ENCODE measurements at regions not wholly inside any gene's neighbourhood (a gene's known extent, or its start where the extent isn't known, plus 50 kb on each side); places are given as distances from the start of the nearest gene placed in this dataset.
"Not testable (repeated sequence)": the region's sequence is repeated elsewhere in the genome, so short reads cannot be mapped to it uniquely, and the experiment has no call there.

DNA sequence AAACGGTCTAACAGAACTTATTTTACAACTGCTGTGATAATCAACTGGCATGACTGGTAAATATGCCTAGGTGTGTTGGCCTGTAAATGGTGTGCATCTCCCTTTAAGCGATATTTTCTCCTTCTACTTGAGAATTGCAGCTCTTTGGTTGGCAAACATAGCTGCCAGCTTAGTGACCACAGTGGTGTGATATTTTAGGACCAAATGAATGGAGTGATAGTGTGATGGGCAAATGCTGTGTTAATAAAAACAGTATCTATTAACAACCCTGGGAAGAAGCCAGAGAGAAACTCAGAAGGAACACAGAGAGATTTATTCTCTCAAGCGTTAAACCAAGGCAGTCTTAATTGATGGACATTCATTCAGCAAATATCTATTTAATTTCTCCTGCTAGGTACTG is 278.4 kb downstream of the AACS start:
- ATAC-seq (ENCODE audit: insufficient number of reproducible peaks, low FRiP score, low read depth), result no peak
- TF ChIP-seq, protein P1, sequence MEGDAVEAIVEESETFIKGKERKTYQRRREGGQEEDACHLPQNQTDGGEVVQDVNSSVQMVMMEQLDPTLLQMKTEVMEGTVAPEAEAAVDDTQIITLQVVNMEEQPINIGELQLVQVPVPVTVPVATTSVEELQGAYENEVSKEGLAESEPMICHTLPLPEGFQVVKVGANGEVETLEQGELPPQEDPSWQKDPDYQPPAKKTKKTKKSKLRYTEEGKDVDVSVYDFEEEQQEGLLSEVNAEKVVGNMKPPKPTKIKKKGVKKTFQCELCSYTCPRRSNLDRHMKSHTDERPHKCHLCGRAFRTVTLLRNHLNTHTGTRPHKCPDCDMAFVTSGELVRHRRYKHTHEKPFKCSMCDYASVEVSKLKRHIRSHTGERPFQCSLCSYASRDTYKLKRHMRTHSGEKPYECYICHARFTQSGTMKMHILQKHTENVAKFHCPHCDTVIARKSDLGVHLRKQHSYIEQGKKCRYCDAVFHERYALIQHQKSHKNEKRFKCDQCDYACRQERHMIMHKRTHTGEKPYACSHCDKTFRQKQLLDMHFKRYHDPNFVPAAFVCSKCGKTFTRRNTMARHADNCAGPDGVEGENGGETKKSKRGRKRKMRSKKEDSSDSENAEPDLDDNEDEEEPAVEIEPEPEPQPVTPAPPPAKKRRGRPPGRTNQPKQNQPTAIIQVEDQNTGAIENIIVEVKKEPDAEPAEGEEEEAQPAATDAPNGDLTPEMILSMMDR (IDR thresholded peaks at IDR 0.05), result no peak
- Histone ChIP-seq H3K27me3 (replicated peaks; ENCODE audit: insufficient read depth) (no peaks in the 10 kb centered on the region), H3K9me3 (no peaks in the 10 kb centered on the region), H3K27ac (no peak overlapping the region), H3K36me3 (no peaks in the 10 kb centered on the region), H3K4me1 (ENCODE audit: control insufficient read depth in 1 of 2, low read depth in 2 of 2) (no peaks in the 10 kb centered on the region), H3K4me3 (no peak overlapping the region)
- DNase-seq (ENCODE audit: low spot score), result no peak

DNA sequence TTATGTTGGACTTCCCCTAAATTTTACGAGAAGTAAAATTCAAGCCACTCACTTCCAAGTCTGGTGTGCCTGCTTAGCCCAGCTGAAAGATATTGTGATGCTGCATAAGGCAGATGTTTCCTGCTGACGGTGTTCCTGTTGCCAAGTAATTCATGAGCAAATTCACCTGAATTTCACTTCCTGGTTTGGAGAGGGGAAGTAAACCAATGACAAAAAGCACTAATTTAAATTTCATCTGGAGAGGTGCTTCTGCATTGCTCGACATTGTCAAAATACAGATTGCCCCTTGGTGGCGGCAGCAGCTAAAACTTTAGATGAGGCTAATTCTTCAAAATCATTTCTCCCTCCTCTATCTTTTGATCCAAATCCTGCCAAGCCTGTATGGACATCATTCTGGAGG is 281.1 kb downstream of the AACS start:
- no peaks in the 10 kb centered on the region for H3K36me3 ChIP-seq
- DNase-seq (ENCODE audit: low spot score) (no peak), ATAC-seq (ENCODE audit: insufficient number of reproducible peaks, low FRiP score, low read depth) (no peak)
- H3K27ac ChIP-seq, result no peak overlapping the region
- H3K27me3 ChIP-seq (replicated peaks; ENCODE audit: insufficient read depth), result no peaks in the 10 kb centered on the region
- H3K9me3 ChIP-seq, result no peaks in the 10 kb centered on the region
- TF ChIP-seq, protein P1 (IDR thresholded peaks at IDR 0.05), result no peak
- no peak overlapping the region for H3K4me3 ChIP-seq
- H3K4me1 ChIP-seq (ENCODE audit: control insufficient read depth in 1 of 2, low read depth in 2 of 2), result no peaks in the 10 kb centered on the region

DNA sequence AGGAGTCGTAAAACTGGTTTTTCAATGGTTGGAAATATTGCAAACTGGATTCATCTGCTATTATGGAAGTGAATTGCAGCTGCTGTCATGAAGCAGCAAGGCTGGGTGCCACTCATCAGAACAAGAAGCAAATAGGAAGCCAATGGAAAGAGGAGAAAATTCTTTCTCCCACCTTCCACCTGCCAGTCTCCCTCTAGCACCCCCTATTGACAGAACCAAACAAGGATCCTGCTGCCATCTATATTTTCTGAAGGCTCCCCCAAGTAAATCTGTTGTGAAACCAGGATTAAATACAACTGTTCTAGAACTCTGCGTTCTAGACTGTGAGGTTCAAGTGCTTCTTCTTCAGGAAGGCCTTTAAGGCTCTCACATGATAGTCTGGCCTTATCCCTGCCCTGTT is 286.6 kb downstream of the AACS start:
- Histone ChIP-seq H3K4me1 (ENCODE audit: control insufficient read depth in 1 of 2, low read depth in 2 of 2) (no peaks in the 10 kb centered on the region), H3K27me3 (replicated peaks; ENCODE audit: insufficient read depth) (no peaks in the 10 kb centered on the region), H3K36me3 (no peaks in the 10 kb centered on the region), H3K27ac (no peak overlapping the region), H3K4me3 (no peak overlapping the region), H3K9me3 (no peaks in the 10 kb centered on the region)
- no peak for ATAC-seq (ENCODE audit: insufficient number of reproducible peaks, low FRiP score, low read depth)
- TF ChIP-seq, protein P1 (IDR thresholded peaks at IDR 0.05), result no peak
- no peak for DNase-seq (ENCODE audit: low spot score)

DNA sequence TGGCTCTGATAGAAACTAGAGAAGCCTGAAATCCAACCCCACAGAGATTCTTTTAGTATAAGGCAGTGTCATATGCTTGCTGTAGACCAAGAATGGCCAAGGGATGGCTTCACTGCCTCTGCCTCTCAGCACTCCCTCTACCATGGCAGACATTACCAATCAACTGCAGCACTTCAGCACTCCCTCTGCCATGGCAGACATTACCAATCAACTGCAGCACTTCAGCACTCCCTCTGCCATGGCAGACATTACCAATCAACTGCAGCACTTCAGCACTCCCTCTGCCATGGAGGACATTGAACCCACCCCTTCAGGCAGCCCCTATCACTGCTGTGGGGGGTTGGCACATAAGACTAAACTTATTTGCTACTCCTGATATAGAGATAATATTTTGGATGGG is 287.8 kb downstream of the AACS start:
- H3K4me1 ChIP-seq (ENCODE audit: control insufficient read depth in 1 of 2, low read depth in 2 of 2); DNase-seq (ENCODE audit: low spot score); H3K9me3 ChIP-seq; H3K4me3 ChIP-seq; H3K27me3 ChIP-seq (replicated peaks; ENCODE audit: insufficient read depth); H3K27ac ChIP-seq; ATAC-seq (ENCODE audit: insufficient number of reproducible peaks, low FRiP score, low read depth); H3K36me3 ChIP-seq: not testable (repeated sequence)

DNA sequence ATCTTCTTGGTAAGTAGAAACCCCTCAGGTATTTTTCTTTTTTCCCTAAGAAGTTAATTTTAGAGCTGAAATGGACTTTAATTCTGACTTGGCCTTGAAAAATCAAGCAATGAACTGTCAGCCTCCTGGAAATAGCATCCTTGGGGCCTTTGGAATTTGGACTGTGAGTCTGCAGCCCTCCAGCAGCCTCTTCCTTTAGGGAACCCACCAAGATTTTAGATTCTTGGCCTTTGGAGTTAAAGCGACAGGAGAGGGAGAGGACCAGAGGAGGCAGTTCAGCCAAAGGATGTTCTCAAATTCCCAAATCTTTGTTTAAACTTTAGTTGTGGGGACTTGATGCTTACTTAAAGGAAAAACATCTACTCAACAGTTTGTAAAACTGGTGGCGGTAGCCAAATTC is 288.6 kb downstream of the AACS start:
- no peaks in the 10 kb centered on the region for H3K9me3 ChIP-seq
- DNase-seq (ENCODE audit: low spot score) (no peak), ATAC-seq (ENCODE audit: insufficient number of reproducible peaks, low FRiP score, low read depth) (no peak)
- H3K4me3 ChIP-seq, result no peak overlapping the region
- H3K27me3 ChIP-seq (replicated peaks; ENCODE audit: insufficient read depth), result no peaks in the 10 kb centered on the region
- no peak overlapping the region for H3K27ac ChIP-seq
- TF ChIP-seq, protein P1 (IDR thresholded peaks at IDR 0.05), result no peak
- no peaks in the 10 kb centered on the region for H3K36me3 ChIP-seq
- H3K4me1 ChIP-seq (ENCODE audit: control insufficient read depth in 1 of 2, low read depth in 2 of 2), result no peaks in the 10 kb centered on the region

DNA sequence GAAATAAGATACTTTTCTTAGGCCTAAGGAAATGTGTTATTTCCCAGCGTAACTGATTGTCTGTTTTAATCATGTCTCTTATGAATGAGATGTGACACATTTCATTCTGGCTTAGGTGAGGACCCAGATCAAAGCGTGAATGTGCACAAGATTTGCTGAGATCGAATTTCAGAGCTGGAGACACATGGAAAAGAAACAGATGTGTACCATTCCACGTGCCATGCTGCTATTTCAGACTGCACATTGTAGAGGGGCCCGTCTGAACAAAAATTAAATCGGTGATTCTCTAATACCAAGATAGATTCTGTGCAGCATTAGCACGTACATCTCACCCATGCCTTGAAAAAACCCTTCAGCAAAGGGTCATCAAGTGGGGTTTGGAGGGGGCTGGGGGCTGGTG is 290.4 kb downstream of the AACS start:
- no peak for DNase-seq (ENCODE audit: low spot score)
- ATAC-seq (ENCODE audit: insufficient number of reproducible peaks, low FRiP score, low read depth), result no peak
- TF ChIP-seq, protein P1 (IDR thresholded peaks at IDR 0.05), result no peak
- no peaks in the 10 kb centered on the region for H3K4me1 ChIP-seq (ENCODE audit: control insufficient read depth in 1 of 2, low read depth in 2 of 2)
- no peaks in the 10 kb centered on the region for H3K36me3 ChIP-seq
- no peaks in the 10 kb centered on the region for H3K9me3 ChIP-seq
- no peaks in the 10 kb centered on the region for H3K27me3 ChIP-seq (replicated peaks; ENCODE audit: insufficient read depth)
- no peak overlapping the region for H3K27ac ChIP-seq
- no peak overlapping the region for H3K4me3 ChIP-seq
